NT2/D1 (cell line): ENCODE measurements at regions not wholly inside any gene's neighbourhood (a gene's known extent, or its start where the extent isn't known, plus 50 kb on each side); places are given as distances from the start of the nearest gene placed in this dataset.

Experiments used
- SUZ12 ChIP-seq: IDR thresholded peaks from 2 replicates; pipeline ENCODE4 v1.6.1; 2011; ENCODE audit not compliant: insufficient read length, insufficient read depth; ENCODE audit errors: extremely low read depth
- YY1 ChIP-seq: IDR thresholded peaks from 2 replicates; pipeline ENCODE4 v1.6.1; 2011; ENCODE audit not compliant: insufficient read length, insufficient read depth
- ZNF274 ChIP-seq: IDR thresholded peaks from 2 replicates; pipeline ENCODE4 v1.6.1; 2011; ENCODE audit warnings: mild to moderate bottlenecking, low read depth, low read length

GRCh38 chr2:150690261-150690660 is 202.8 kb upstream of the RND3 start:
- no peak for TF ChIP-seq ZNF274
- no peak for TF ChIP-seq YY1
- TF ChIP-seq SUZ12: no peak
